HL-60 (cell line): ENCODE measurements at regions not wholly inside any gene's neighbourhood (a gene's known extent, or its start where the extent isn't known, plus 50 kb on each side); places are given as distances from the start of the nearest gene placed in this dataset.

Experiments
- DNase-seq, 2 experiments: peaks; one replicate each; pipeline ENCODE4 v3.0.0-alpha.2; 2010 to 2020; ENCODE audit warnings: low read depth in 1 of 2, low spot score in 1 of 2
- H3K27ac ChIP-seq: fragments of 250-450 bp; sonication (Bioruptor Pico); replicated peaks from 2 replicates; pipeline ENCODE4 v1.5.1; 2020; ENCODE audit warnings: mild to moderate bottlenecking, moderate library complexity
- H3K27me3 ChIP-seq: fragments of 250-450 bp; sonication (Bioruptor Pico); 2 replicates; pipeline ENCODE4 v1.5.1; 2021; ENCODE audit warnings: mild to moderate bottlenecking, moderate library complexity; ENCODE audit not compliant: insufficient read depth, poor library complexity, severe bottlenecking
- H3K4me3 ChIP-seq: replicated peaks from 2 replicates; pipeline ENCODE4 v1.5.1; 2011; ENCODE audit warnings: mild to moderate bottlenecking, control low read depth, low read length; ENCODE audit not compliant: insufficient read depth
- GABPA ChIP-seq: IDR thresholded peaks from 2 replicates; pipeline ENCODE4 v1.6.1; 2012; ENCODE audit warnings: low read depth
- POLR2AphosphoS5 ChIP-seq: IDR thresholded peaks from 2 replicates; pipeline ENCODE4 v1.6.1; 2012; ENCODE audit warnings: low read depth
- SPI1 ChIP-seq: IDR thresholded peaks from 2 replicates; pipeline ENCODE4 v1.6.1; 2012; ENCODE audit warnings: low read depth, mild to moderate bottlenecking, borderline replicate concordance
- TF ChIP-seq, protein P1 (sequence below): IDR thresholded peaks from 2 replicates; pipeline ENCODE4 v1.6.1; 2012; ENCODE audit warnings: low read depth; ENCODE audit not compliant: insufficient replicate concordance
- TF ChIP-seq, protein P2 (sequence below): IDR thresholded peaks from one replicate; pipeline ENCODE4 v1.5.1; 2011; ENCODE audit warnings: low read length, control low read depth, inconsistent platforms; ENCODE audit not compliant: insufficient read depth

GRCh38 chr11:106278391-106278790 is 200.9 kb downstream of the AASDHPPT start:
- TF ChIP-seq POLR2AphosphoS5, result no peak
- TF ChIP-seq, protein P1, sequence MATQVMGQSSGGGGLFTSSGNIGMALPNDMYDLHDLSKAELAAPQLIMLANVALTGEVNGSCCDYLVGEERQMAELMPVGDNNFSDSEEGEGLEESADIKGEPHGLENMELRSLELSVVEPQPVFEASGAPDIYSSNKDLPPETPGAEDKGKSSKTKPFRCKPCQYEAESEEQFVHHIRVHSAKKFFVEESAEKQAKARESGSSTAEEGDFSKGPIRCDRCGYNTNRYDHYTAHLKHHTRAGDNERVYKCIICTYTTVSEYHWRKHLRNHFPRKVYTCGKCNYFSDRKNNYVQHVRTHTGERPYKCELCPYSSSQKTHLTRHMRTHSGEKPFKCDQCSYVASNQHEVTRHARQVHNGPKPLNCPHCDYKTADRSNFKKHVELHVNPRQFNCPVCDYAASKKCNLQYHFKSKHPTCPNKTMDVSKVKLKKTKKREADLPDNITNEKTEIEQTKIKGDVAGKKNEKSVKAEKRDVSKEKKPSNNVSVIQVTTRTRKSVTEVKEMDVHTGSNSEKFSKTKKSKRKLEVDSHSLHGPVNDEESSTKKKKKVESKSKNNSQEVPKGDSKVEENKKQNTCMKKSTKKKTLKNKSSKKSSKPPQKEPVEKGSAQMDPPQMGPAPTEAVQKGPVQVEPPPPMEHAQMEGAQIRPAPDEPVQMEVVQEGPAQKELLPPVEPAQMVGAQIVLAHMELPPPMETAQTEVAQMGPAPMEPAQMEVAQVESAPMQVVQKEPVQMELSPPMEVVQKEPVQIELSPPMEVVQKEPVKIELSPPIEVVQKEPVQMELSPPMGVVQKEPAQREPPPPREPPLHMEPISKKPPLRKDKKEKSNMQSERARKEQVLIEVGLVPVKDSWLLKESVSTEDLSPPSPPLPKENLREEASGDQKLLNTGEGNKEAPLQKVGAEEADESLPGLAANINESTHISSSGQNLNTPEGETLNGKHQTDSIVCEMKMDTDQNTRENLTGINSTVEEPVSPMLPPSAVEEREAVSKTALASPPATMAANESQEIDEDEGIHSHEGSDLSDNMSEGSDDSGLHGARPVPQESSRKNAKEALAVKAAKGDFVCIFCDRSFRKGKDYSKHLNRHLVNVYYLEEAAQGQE, result no peak
- TF ChIP-seq, protein P2, sequence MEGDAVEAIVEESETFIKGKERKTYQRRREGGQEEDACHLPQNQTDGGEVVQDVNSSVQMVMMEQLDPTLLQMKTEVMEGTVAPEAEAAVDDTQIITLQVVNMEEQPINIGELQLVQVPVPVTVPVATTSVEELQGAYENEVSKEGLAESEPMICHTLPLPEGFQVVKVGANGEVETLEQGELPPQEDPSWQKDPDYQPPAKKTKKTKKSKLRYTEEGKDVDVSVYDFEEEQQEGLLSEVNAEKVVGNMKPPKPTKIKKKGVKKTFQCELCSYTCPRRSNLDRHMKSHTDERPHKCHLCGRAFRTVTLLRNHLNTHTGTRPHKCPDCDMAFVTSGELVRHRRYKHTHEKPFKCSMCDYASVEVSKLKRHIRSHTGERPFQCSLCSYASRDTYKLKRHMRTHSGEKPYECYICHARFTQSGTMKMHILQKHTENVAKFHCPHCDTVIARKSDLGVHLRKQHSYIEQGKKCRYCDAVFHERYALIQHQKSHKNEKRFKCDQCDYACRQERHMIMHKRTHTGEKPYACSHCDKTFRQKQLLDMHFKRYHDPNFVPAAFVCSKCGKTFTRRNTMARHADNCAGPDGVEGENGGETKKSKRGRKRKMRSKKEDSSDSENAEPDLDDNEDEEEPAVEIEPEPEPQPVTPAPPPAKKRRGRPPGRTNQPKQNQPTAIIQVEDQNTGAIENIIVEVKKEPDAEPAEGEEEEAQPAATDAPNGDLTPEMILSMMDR, result no peak
- no peak for TF ChIP-seq GABPA
- TF ChIP-seq SPI1, result no peak
- Histone ChIP-seq H3K27me3 (no peaks in the 10 kb centered on the region), H3K27ac (no peak overlapping the region), H3K4me3 (no peak overlapping the region)
- DNase-seq, result peak in 1 of 2 experiments; percentile 3

- TF ChIP-seq, protein P2, result no peak
- no peak for TF ChIP-seq SPI1
- TF ChIP-seq POLR2AphosphoS5, result no peak
- TF ChIP-seq, protein P1, result no peak
- TF ChIP-seq GABPA, result no peak
- no peaks in the 10 kb centered on the region for H3K27me3 ChIP-seq
- no peak overlapping the region for H3K4me3 ChIP-seq
- no peak for DNase-seq
- H3K27ac ChIP-seq, result no peak overlapping the region
Observed at GRCh38 chr11:106280036-106280435, 202.6 kb downstream of the AASDHPPT start.

DNA sequence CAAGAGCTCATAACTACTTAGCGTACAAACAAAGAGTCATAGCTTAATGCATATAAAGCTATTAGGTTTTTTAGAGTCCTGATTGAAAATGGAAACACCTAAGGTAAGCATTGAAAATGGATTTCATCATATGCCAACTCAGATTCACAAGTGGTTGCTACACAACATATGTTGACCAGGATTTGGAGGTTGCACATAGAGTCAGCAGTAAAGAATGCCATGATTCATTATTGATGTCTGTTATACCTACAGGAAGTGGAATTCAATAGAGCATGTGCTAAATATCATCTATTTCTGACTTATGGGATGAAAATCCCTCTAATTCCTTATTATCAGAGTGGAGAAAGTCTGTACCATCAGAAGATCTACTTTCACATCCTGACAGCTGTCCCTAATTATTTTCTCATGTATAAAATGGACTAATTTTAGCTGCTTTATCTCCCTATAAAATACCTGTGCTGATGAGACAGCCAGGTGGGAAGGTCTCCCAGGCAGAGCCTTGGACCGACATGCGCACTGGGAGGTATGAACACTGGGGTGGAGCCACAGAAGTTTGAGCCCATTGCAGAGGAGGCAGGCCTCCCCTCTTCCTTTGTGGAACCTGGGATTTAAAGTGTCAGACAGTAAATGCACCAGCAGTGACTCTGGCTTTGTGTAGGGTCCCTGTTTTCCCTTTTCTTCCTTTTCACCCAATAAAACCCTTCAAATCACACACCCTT is 204.2 kb downstream of the AASDHPPT start:
- no peak overlapping the region for H3K27ac ChIP-seq
- H3K4me3 ChIP-seq, result no peak overlapping the region
- no peak for DNase-seq
- TF ChIP-seq POLR2AphosphoS5, result no peak
- no peak for TF ChIP-seq GABPA
- TF ChIP-seq, protein P1, result no peak
- TF ChIP-seq, protein P2, result no peak
- no peak for TF ChIP-seq SPI1
- no peaks in the 10 kb centered on the region for H3K27me3 ChIP-seq
